ENCODE measurements at regions not wholly inside any gene's neighbourhood (a gene's known extent, or its start where the extent isn't known, plus 50 kb on each side); places are given as distances from the start of the nearest gene placed in this dataset.

DNA sequence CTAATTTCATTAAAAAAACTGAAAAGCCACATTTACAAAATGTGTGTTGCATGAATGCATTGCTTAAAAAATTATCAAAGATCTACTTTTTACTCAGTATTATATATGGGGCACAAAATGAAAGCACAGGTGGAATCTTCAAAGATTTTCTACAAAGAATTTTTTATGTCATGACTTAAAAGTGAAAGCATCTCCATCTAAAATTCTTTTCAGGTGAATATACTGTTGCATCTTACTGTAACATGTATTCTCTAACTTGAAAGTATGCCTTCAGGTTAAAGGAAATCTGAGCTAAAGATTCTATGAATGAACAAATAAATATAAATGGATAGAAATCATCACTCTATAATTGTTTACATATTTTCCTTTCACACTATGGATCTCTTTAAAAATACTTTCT, 66.8 kb upstream of the WDR75 start:
- no peak for DNase-seq

DNA sequence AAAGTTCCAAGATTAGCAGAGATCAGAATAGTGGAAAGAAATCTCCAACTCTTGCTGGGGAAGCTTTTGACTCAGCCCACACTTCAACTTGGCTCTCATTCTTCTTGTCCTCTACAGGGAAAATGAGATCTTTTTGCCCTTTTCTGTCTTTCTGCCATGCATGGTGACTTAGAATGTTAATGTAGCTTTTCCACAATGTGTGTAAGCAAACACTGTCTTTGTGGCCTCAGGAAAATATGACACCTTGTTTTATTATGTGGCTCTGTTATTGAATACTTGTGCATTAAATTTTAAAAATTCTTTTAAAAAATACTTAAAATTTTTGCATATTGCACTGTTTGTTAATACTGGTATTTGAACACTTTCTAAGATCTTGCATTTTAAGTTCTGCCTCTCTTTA, 65.4 kb upstream of the WDR75 start:
- no peak for DNase-seq

DNA sequence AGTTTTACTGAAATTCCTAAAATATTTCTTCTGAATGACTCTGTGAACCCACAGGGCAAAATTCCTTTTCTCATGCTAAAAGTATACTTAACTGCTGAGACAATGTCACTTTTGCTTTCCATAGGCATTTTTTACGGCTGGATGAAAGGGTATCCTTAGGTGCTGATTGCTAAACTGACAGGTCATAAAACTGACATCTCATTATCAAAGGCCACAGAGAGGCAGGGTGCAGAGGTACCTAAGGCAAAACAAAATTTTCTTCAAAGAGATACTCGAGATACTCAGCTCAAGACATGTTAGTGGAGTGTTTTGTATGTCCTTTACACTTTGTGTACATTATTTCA, 62.0 kb upstream of the WDR75 start:
- no peak for DNase-seq

DNA sequence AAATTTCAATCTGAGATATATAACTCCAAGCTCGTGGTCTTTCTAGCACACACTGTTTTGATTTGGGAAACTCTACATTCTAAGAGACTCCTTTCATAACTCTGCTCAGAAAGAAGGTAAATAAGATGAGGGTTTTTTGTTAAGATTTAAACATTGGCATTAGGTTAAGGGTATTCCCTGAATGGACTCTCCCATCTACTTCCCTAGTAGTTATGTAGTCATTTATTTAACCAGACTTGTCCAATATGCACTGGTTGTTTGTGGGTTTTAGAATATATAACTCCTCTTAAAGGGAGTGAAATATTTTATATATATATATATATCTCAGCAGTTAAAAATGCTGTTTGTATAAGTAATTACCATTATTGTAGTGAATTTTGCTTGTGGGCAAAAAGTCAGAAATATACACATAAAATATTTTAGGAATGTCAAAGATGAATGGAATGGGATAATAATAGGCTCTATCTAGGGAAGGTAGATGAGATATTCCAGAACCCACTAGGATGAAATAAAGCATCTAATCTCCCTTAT, 61.5 kb upstream of the WDR75 start:
- no peak for DNase-seq

DNA sequence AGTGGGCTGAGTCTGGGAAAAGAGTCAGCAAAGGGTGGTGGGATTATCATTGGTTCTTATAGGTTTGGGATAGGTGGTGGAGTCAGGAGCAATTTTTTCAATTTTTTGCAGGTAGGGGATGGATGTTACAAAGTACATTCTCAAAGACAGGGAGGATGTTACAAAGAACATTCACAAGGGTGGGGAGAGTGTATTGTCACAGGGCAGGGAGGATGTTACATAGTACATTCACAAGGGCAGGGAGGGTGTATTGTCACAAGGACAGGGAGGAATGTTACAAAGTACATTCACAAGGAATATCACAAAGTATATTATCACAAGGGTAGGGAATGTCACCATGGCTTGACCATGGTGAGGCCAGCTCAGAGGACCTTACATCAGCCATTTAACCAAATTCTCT, 58.6 kb upstream of the WDR75 start:
- no peak for DNase-seq

DNA sequence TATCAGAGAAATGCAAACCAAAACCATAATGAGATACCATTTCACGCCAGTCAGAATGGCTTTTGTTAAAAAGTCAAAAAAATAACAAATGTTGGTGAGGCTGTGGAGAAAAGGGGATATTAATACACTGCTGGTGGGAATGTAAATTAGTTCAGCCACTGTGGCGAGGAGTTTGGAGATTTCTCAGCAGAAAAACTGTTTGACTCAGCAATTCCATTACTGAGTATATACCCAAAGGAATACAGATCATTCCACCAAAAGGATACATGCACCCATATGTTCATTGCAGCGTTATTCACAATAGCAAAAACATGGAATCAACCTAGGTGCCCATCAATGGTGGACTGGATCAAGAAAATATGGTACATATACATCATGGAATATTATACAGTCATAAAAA, 54.5 kb upstream of the WDR75 start:
- no peak for DNase-seq

DNA sequence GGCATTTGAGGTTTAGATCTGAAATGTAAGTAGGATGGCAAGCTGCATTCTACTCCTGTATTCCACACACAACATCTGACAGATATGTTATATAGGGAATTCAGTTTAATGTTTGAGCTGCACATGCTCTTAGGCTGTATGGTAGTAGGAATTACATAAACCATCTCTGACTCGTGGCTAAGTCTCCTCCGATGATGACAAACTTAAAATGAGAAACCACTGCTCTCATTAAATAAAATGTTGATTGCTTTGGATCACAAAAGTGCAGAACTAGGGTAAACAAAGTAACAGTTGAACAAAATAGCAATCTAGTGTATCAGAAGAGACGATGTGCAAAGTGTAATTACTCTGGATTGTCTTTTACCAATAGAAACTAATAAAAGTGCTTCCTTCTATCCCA, 50.1 kb upstream of the WDR75 start:
- DNase-seq: no peak
